HCT116 (cell line): ENCODE measurements at regions not wholly inside any gene's neighbourhood (a gene's known extent, or its start where the extent isn't known, plus 50 kb on each side); places are given as distances from the start of the nearest gene placed in this dataset.
A peak's percentile ranks its signal among the peaks of the same experiment; 100 is the strongest.

ENCODE experiments used
- ATAC-seq: fragments of 200-7000 bp; cut with Tn5 transposase; 2 replicates; pipeline ENCODE4 v1.9.1; 2020; ENCODE audit warnings: mild to moderate bottlenecking, moderate library complexity
- BruUV-seq: library from RNA; stranded (reverse); fragments of 400-500 nt; replicated peaks from 2 replicates; lab custom pipeline; 2021; lab: Mats Ljungman, UMichigan
- CTCF ChIA-PET: fragments of 300-600 bp; sonication (Branson Sonifier 250); formaldehyde crosslinking; loops from one replicate; lab custom pipeline; 2021; ENCODE audit warnings: antibody characterized with exemption; lab: Charles Lee
- POLR2A ChIA-PET: fragments of 300-600, 350-600 bp; sonication (Branson Sonifier 250); formaldehyde crosslinking; loops from one replicate; lab custom pipeline; 2021; ENCODE audit warnings: antibody characterized with exemption; lab: Charles Lee
- RAD21 ChIA-PET, 2 experiments: fragments of 300-600 bp; sonication (Branson Sonifier 250); formaldehyde crosslinking; loops; one replicate each; lab custom pipeline; 2023; ENCODE audit warnings: low total read pairs in 2 of 2; ENCODE audit not compliant: uncharacterized antibody in 2 of 2, unreplicated experiment in 2 of 2, low non-redundant PET in 1 of 2; lab: Charles Lee
- DNase-seq: peaks from one replicate; pipeline ENCODE4 v3.0.0-alpha.2; 2010; ENCODE audit warnings: low read depth, low spot score
- H2AFZ ChIP-seq: fragments of 200-600 bp; shearing (Covaris generic), sonication (generic); 2 replicates; pipeline ENCODE4 v1.6.1; 2017; ENCODE audit warnings: low read depth, mixed run types, mixed read lengths, antibody characterized with exemption, low read length; ENCODE audit not compliant: poor library complexity, severe bottlenecking
- H3K27ac ChIP-seq: 2 replicates; pipeline ENCODE4 v1.5.1; 2012; ENCODE audit warnings: low read depth, low read length
- H3K27me3 ChIP-seq: fragments of 200-600 bp; sonication (generic); 2 replicates; pipeline ENCODE4 v1.6.1; 2016; ENCODE audit warnings: mixed run types, low read length, mixed read lengths; ENCODE audit not compliant: insufficient read depth
- H3K36me3 ChIP-seq, 2 experiments: fragments of 200-500 bp in 1 of 2; fragments of 200-600 bp in 1 of 2; sonication (Bioruptor generic) in 1 of 2; sonication (generic) in 1 of 2; 2 replicates each; pipeline versions ENCODE4 v1.5.1 to v1.6.1; 2014 to 2016; ENCODE audit warnings: low read length in 2 of 2, inconsistent platforms in 1 of 2, mixed read lengths in 1 of 2, mixed run types in 1 of 2; ENCODE audit not compliant: insufficient read depth in 2 of 2, control insufficient read depth in 1 of 2
- H3K4me1 ChIP-seq, 2 experiments: fragments of 200-600 bp in 1 of 2; sonication (generic) in 1 of 2; 2 replicates each; pipeline versions ENCODE4 v1.5.1 to v1.6.1; 2012 to 2017; ENCODE audit warnings: low read length in 2 of 2, inconsistent platforms in 1 of 2, mild to moderate bottlenecking in 1 of 2, mixed read lengths in 1 of 2, mixed run types in 1 of 2, moderate library complexity in 1 of 2; ENCODE audit not compliant: insufficient read depth in 2 of 2, control insufficient read depth in 1 of 2
- H3K4me2 ChIP-seq: fragments of 200-600 bp; sonication (generic); 2 replicates; pipeline ENCODE4 v1.6.1; 2017; ENCODE audit warnings: mixed run types, low read length, mixed read lengths
- H3K4me3 ChIP-seq, 2 experiments: fragments of 200-600 bp in 1 of 2; sonication (generic) in 1 of 2; replicated peaks in 1 of 2; 2 replicates each; pipeline ENCODE4 v1.5.1; 2011 to 2016; ENCODE audit warnings: low read length in 2 of 2, control low read depth in 1 of 2, low read depth in 1 of 2, mild to moderate bottlenecking in 1 of 2, mixed read lengths in 1 of 2, mixed run types in 1 of 2
- H3K79me2 ChIP-seq: fragments of 200-600 bp; sonication (generic); 2 replicates; pipeline ENCODE4 v1.6.1; 2017; ENCODE audit warnings: mild to moderate bottlenecking, mixed run types, low read length, moderate library complexity, mixed read lengths; ENCODE audit not compliant: insufficient read depth
- H3K9ac ChIP-seq: fragments of 200-600 bp; sonication (generic); 2 replicates; pipeline ENCODE4 v1.6.1; 2016; ENCODE audit warnings: low read length, mixed read lengths
- H3K9me2 ChIP-seq: fragments of 200-600 bp; sonication (generic), shearing (Covaris generic); 2 replicates; pipeline ENCODE4 v1.6.1; 2017; ENCODE audit warnings: mixed run types, mild to moderate bottlenecking, moderate library complexity; ENCODE audit not compliant: insufficient read depth
- H3K9me3 ChIP-seq, 2 experiments: fragments of 200-500 bp in 1 of 2; fragments of 200-600 bp in 1 of 2; sonication (Bioruptor generic) in 1 of 2; sonication (generic) in 1 of 2; 2 replicates each; pipeline ENCODE4 v1.6.1; 2014 to 2017; ENCODE audit warnings: low read length in 2 of 2, mixed read lengths in 2 of 2, inconsistent platforms in 1 of 2, low read depth in 1 of 2, mild to moderate bottlenecking in 1 of 2, mixed run types in 1 of 2, moderate library complexity in 1 of 2; ENCODE audit not compliant: control insufficient read depth in 1 of 2, insufficient read depth in 1 of 2
- H4K20me1 ChIP-seq: fragments of 200-600 bp; sonication (generic), shearing (Covaris generic); 2 replicates; pipeline ENCODE4 v1.6.1; 2017; ENCODE audit warnings: mixed run types, mild to moderate bottlenecking, moderate library complexity; ENCODE audit not compliant: insufficient read depth
- CBX3 ChIP-seq: IDR thresholded peaks from 2 replicates; pipeline ENCODE4 v1.6.1; 2012; ENCODE audit warnings: low read depth
- CEBPB ChIP-seq: IDR thresholded peaks from 2 replicates; pipeline ENCODE4 v1.6.1; 2012; ENCODE audit warnings: low read depth
- EGR1 ChIP-seq: IDR thresholded peaks from 2 replicates; pipeline ENCODE4 v1.6.1; 2012; ENCODE audit warnings: low read depth
- EZH2 ChIP-seq: fragments of 200-600 bp; sonication (generic); IDR thresholded peaks from 2 replicates; pipeline ENCODE4 v1.6.1; 2017; ENCODE audit warnings: antibody characterized with exemption, mixed run types
- JUND ChIP-seq: IDR thresholded peaks from 2 replicates; pipeline ENCODE4 v1.6.1; 2012
- POLR2AphosphoS5 ChIP-seq: IDR thresholded peaks from 2 replicates; pipeline ENCODE4 v1.6.1; 2011; ENCODE audit warnings: mild to moderate bottlenecking, low read depth, low read length, moderate library complexity
- SIN3A ChIP-seq: IDR thresholded peaks from 2 replicates; pipeline ENCODE4 v1.6.1; 2012; ENCODE audit warnings: low read depth
- SP1 ChIP-seq: IDR thresholded peaks from 2 replicates; pipeline ENCODE4 v1.6.1; 2012; ENCODE audit warnings: low read depth
- SRF ChIP-seq: IDR thresholded peaks from 2 replicates; pipeline ENCODE4 v1.6.1; 2012; ENCODE audit warnings: low read depth
- TCF7L2 ChIP-seq: IDR thresholded peaks from 2 replicates; pipeline ENCODE4 v1.7.0; 2011; ENCODE audit warnings: borderline replicate concordance, inconsistent platforms; ENCODE audit not compliant: insufficient read depth, insufficient read length; ENCODE audit errors: extremely low read depth
- YY1 ChIP-seq: IDR thresholded peaks from 2 replicates; pipeline ENCODE4 v1.6.1; 2011; ENCODE audit warnings: low read length, low read depth, moderate library complexity, mild to moderate bottlenecking; ENCODE audit not compliant: insufficient replicate concordance; ENCODE audit errors: extremely low read depth
- ZFX ChIP-seq: fragments of 450-650 bp; IDR thresholded peaks from 2 replicates; pipeline ENCODE4 v1.6.1; 2017
- ZNF274 ChIP-seq: fragments of 200-500 bp; sonication (Bioruptor generic); IDR thresholded peaks from 2 replicates; pipeline ENCODE4 v1.6.1; 2014; ENCODE audit warnings: mild to moderate bottlenecking, low read depth, low read length, inconsistent platforms
- intact Hi-C: fragments of 100-400 bp; cut with micrococcal nuclease; formaldehyde crosslinking; loops from 2 replicates; pipeline ENCODE4 v1.10.0; 2022
- TF ChIP-seq, protein P1 (sequence below): IDR thresholded peaks from 2 replicates; pipeline ENCODE4 v1.6.1; 2012
- TF ChIP-seq, protein P2 (sequence below): IDR thresholded peaks from 2 replicates; pipeline ENCODE4 v1.6.1; 2011; ENCODE audit warnings: mild to moderate bottlenecking, low read length, moderate library complexity; ENCODE audit not compliant: insufficient replicate concordance; ENCODE audit errors: extremely low read depth

DNA sequence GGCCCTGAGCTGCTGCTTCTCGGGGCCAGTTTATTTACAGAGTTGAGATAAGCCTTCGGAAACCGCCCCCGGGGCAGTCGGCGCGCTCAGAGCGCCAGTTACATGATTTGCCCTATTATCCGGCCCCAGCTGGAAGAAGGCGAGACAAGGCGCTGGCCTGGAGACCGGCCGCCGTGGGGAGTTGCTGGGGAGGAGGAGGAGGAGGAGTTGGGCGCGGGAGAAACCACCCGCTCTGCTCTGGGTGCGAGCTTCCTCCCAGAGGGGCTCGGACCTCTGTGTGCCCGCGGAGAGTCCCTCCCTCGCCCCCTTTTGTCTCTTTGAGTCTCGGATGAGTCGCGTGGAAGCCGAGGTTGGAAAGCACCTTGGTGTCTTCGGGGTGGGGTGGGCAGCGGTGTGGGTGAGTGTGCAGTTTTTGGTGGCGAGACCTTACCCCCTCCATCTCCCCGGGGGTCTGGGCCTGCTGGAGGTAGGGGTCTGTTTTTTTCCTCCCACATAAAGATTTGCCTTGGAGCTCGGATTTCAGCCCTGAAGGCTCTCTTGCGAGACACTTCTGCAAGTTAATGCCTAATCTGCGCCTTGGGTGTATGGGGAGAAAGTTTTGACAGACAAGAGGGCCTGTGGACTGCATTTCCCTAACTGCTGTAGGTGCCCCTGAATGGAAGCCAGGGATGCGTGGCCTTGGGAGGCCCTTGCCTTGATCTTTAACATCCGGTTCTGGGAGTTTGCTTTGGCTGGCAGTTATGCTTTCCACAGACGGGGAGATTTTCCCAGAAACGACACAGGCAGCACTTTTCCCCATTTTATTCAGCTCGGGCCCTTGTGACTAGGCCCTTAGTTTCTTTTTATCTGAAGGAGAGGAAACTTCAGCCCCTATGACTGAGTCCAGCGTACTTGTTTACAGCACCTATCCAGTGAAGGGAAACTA is 80.0 kb downstream of the NDUFS5 start:
- DNase-seq (no peak), ATAC-seq (peak; percentile 33)
- intact Hi-C loops, result no loop called here
- TF ChIP-seq TCF7L2 (peak; percentile 77), CBX3 (no peak)
- peak overlapping the region; percentile 80 for H3K9ac ChIP-seq
- H3K27me3 ChIP-seq, result no peaks in the 10 kb centered on the region
- peaks cover 46% of the 10 kb centered on the region for H3K79me2 ChIP-seq
- peak overlapping the region; percentile 87 for H3K4me2 ChIP-seq
- CTCF ChIA-PET, result interaction anchor here (1.8 kb wide), 3 partner anchors 8 to 152 kb away, joined by 5 to 9 read pairs (median 6); no protein-coding TSS in a partner anchor
- no peaks in the 10 kb centered on the region for H3K9me2 ChIP-seq
- no TSS peak for BruUV-seq
- POLR2A ChIA-PET, result interaction anchor here (0.6 kb wide), 1 partner anchor 89 kb away, joined by 4 read pairs; no protein-coding TSS in a partner anchor
- H3K4me1 ChIP-seq, result peaks cover 38 to 61% of the 10 kb centered on the region in 2 experiments
- peak overlapping the region; percentile 72 to 78 for H3K4me3 ChIP-seq
- no peaks in the 10 kb centered on the region for H3K9me3 ChIP-seq
- RAD21 ChIA-PET, result interaction anchor here (0.6 to 1.4 kb wide), 3 partner anchors 85 to 152 kb away, joined by 3 read pairs; no protein-coding TSS in a partner anchor
- H3K27ac ChIP-seq, result peak overlapping the region; percentile 84
- H4K20me1 ChIP-seq, result 0 out of 2 replicates have a peak, but pooled peaks cover 6% of the 10 kb centered on the region
- H3K36me3 ChIP-seq, result no peaks in the 10 kb centered on the region
- no peak overlapping the region for H2AFZ ChIP-seq

DNA sequence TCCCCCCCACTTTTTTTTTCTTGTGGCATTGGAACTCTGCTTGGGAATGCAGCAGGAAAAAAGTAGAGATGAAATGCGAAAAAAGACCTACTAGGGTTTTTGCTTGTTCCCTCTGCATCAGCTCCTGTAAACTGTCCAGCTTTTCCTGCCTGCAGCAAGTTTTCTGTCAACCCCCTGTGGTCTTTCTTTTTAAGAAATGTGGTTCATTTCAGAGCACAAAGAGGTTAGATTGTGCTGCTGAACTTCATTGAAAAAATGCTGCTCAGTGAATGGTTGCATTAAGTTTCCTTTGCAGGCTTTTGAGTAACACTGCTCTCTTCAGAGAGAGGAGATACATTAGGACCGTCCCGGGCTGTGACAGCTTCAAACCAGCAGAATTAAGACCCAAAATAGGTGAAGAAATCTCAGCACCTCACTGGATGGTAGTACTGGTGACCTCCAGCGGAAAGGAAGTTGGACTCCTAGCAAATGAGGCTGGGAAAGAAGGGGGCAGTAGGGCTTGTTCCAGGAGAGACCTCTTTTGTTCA is 80.7 kb downstream of the NDUFS5 start:
- ChIA-PET POLR2A (interaction anchor here (1.0 kb wide), 1 partner anchor 86 kb away, joined by 3 read pairs; no protein-coding TSS in a partner anchor), RAD21 (interaction anchor here (1.0 to 1.4 kb wide), 2 partner anchors 84 to 151 kb away, joined by 3 read pairs; no protein-coding TSS in a partner anchor), CTCF (interaction anchor here (0.7 to 1.8 kb wide), 5 partner anchors 8 to 470 kb away, joined by 3 to 9 read pairs (median 5); partner anchors contain the start of gene PABPC4)
- Histone ChIP-seq H3K36me3 (no peaks in the 10 kb centered on the region), H3K9me2 (no peaks in the 10 kb centered on the region), H3K9me3 (no peaks in the 10 kb centered on the region), H3K4me3 (peak overlapping the region; percentile 72 to 78), H2AFZ (no peak overlapping the region), H3K4me2 (peak overlapping the region; percentile 87), H3K4me1 (peaks cover 40 to 61% of the 10 kb centered on the region in 2 experiments), H3K27me3 (no peaks in the 10 kb centered on the region), H3K79me2 (peaks cover 46% of the 10 kb centered on the region), H3K9ac (peak overlapping the region; percentile 80; the same call in 1 of the 2 replicates), H4K20me1 (0 out of 2 replicates have a peak, but pooled peaks cover 6% of the 10 kb centered on the region), H3K27ac (no peak overlapping the region)
- intact Hi-C loops, result no loop called here
- BruUV-seq, result no TSS peak
- ATAC-seq (no peak), DNase-seq (no peak)
- TF ChIP-seq EZH2 (no peak), ZFX (no peak), SIN3A (no peak), CBX3 (no peak), YY1 (no peak), SP1 (no peak), TCF7L2 (no peak), JUND (no peak), CEBPB (no peak), POLR2AphosphoS5 (no peak), SRF (no peak), EGR1 (no peak), ZNF274 (no peak)
- TF ChIP-seq, protein P1, sequence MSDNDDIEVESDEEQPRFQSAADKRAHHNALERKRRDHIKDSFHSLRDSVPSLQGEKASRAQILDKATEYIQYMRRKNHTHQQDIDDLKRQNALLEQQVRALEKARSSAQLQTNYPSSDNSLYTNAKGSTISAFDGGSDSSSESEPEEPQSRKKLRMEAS, result no peak
- TF ChIP-seq, protein P2, sequence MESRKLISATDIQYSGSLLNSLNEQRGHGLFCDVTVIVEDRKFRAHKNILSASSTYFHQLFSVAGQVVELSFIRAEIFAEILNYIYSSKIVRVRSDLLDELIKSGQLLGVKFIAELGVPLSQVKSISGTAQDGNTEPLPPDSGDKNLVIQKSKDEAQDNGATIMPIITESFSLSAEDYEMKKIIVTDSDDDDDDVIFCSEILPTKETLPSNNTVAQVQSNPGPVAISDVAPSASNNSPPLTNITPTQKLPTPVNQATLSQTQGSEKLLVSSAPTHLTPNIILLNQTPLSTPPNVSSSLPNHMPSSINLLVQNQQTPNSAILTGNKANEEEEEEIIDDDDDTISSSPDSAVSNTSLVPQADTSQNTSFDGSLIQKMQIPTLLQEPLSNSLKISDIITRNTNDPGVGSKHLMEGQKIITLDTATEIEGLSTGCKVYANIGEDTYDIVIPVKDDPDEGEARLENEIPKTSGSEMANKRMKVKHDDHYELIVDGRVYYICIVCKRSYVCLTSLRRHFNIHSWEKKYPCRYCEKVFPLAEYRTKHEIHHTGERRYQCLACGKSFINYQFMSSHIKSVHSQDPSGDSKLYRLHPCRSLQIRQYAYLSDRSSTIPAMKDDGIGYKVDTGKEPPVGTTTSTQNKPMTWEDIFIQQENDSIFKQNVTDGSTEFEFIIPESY, result no peak
